GM21367 (cell line): ENCODE measurements at regions not wholly inside any gene's neighbourhood (a gene's known extent, or its start where the extent isn't known, plus 50 kb on each side); places are given as distances from the start of the nearest gene placed in this dataset.

Experiments used
- ATAC-seq: cut with Tn5 transposase; IDR thresholded peaks from one replicate; pipeline ENCODE4 v1.9.1; 2021; ENCODE audit not compliant: unreplicated experiment

DNA sequence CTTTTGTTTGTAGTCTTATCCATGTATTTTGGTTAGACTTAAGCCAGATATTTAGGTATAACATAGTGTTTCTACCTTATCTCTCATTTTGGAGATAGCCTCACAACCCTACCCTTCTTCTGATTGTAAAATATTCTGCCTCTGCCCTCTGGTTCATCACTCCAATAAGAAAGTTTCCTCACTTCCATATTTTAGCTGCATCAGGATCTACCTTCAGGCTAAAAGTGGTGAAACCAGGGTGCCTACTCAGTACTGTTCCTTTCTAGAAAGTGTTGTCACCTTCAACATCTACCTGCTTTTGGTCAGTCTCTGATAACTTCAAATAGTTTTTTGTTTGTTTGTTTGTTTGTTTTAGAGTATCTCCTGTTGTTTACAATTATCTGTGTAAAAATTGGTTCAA is 294.6 kb downstream of the ANXA1 start:
- no peak for ATAC-seq

DNA sequence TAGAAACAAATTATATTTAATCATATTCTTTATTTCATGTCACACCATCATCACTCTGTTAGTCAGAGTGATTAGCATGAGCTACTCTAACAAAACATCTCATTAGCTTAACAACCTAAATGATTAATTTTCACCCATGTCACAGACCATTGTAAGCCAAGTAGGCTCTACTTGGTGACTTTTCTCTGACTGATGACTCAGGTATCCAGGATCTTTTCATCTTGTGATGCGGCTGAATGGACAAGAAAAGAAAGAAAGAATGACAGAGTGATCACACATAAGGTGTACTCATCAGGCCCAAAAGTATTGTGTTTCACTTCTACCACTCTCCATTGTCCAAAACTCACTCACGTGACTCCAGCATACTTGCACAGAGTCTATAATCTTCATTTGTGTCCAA is 299.3 kb downstream of the ANXA1 start:
- no peak for ATAC-seq

DNA sequence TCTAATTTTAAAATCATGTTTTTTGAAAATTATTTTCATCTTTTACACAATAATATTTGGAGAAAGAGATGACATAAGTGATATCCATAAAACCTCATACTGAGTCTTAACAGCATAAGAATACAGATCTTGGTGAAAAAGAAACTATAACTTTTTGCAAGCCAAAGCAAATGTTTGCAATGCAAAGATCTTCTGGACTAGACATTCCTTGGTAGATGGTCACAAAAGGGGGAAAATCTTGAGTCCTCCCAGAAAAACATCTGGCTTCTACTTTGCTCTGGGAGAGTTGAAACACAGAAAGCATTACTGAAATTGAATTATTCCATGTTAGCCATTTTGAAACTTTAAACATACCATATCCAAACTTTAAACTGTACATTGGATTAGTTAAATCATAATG is 308.2 kb downstream of the ANXA1 start:
- no peak for ATAC-seq

DNA sequence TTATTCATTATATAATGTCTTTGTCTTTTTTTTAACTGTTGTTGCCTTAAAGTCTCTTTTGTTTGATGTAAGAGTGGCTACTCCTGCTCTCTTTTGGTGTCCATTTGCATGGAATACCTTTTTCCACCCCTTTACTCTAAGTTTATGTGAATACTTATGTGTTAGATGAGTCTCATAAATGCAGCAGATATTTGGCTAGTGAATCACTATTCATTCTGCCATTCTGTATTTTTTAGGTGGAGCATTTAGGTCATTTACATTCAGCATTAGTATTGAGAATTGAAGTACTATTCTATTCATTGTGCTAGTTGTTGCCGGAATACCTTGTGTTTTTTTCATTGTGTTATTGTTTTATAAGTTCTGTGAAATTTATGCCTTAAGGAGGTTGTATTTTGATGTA is 317.1 kb downstream of the ANXA1 start:
- ATAC-seq: no peak

DNA sequence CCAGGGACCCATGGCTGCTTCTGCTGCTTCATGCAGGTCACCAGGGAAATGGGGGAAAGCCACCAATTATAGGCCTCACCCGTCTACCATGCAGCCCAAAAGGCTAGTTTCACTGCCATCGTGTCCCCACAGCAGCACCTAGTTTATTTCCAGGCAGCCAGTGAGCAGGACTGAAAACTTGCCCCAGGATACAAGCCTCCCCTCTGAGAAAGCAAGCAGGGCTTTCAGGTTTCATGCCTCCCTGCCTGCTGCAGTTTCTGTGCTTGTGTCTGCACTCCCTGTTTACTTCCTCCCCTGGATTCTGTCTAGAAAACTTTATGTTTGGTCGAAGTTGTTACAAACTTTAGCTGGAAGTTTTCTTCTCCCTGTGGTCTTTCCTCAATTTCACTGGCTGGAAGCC is 319.1 kb downstream of the ANXA1 start:
- ATAC-seq: no peak

DNA sequence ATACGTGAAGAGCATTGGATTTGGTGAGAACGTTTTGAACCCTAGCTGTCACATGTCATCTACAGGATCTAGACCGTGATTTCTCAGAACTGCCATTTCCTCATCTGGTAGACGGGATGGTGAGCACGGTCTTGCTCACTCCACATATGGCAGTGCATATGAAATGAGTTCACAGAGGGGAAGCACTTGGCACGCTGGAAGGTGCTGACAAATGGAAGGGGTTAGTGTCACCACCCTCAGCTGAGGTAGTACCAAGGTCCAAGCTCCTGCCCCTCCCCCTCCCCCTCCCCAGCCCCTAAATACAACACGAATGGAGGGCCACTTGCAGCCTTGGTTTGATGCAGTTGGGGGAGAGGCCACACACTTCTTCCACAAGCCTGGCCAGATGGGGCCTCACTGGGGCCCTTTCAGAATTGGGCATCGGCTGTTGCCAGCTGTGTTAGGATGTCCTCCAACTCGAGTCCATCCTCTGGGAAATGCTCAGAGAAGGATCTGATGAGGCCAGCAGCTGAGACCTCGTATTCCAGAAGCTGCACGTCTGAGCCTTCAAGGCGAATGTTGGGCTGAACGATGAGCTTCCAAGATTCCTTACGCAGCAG is 322.4 kb downstream of the ANXA1 start:
- no peak for ATAC-seq

DNA sequence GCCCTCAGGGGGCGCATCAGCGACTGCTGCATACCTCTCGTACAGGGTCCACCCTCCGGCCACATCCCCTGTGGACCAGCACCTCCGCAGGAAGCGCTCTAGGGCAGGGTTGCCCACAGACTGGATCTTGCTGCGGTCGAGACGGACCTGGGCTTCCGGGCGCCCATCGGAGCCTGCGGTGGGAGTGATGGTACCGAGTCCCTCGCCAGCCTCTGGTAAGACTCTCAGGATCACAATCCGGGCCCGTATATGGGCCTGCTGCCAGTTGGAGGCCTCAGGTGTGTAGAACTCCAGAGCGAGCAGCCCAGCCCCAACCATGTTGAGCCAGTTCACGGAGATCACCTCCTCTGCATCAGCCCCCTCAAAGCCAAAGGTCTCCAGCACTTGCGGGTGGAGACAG is 323.0 kb downstream of the ANXA1 start:
- no peak for ATAC-seq

DNA sequence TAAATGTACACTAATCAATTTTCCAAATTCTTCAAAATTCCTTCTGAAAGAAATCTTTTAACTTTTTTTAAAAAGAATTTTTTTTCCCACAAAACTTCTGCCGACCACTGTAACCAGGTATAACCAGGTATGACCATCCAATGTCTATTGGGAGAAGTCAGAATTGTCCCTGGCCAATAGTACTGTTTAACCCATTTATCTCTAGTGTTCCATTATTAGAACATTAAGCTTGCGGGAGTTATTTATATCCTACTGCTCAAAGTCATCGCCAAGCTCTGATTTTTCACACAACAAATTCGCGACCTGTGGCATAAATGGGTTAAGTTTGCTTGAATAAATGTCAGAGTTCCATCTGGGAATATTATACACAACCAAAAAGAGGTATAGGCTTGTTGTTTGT is 343.2 kb downstream of the ANXA1 start:
- no peak for ATAC-seq

DNA sequence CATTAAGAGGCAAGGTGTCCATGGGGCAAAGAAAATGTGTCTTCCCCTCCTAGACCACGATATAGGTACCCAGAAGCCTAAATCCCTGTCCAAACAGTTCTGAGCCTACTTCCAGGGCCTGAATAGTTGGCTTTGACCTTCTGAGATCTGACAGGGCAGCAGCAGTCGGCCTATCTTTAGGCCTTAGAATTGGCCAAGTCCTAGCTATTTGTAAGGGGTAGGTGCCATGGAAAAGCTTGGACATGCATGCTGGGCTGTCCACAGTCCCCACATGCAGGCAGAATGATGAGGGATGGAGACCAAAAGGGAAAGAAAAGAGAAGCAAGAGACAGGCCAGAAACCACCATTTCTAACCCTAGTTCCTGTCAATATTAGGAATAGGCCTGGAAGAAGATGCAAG is 346.1 kb downstream of the ANXA1 start:
- ATAC-seq: no peak

DNA sequence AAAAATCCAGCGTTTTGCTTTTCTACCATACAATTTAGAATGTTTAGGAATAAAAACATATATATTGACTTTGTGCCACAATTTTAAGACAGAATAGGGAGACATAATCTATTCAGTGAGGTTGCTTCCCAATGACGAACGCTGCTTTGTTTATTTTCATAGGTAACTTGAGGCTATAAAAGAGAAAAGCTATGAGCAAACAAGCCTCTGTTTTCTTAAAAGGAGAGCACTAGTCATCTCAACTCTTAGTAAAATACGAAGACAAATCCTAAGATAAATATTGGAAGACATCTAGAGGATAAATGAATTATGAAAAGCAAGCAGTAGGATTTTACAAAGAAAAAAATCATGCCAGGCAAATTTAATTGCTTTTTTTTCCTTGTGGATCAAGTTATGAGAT is 363.6 kb downstream of the ANXA1 start:
- no peak for ATAC-seq

DNA sequence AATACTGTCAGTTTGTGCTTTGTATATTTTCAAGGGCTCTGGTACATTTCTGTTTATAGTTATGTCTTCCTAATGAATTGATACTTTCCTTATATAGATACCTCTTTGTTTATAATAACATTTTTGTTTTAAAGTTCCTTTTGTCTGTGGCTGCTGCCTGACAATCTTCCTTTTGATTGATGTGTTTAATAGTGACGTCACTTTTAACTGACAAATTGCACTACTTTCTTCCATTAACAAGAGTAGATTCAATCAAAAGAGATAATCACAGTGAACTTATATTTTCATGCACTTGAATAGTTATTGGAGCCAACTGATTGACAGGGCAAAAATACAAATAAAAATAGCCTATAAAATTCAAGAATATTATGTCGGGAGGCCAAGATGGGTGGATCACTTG is 371.7 kb downstream of the ANXA1 start:
- no peak for ATAC-seq

DNA sequence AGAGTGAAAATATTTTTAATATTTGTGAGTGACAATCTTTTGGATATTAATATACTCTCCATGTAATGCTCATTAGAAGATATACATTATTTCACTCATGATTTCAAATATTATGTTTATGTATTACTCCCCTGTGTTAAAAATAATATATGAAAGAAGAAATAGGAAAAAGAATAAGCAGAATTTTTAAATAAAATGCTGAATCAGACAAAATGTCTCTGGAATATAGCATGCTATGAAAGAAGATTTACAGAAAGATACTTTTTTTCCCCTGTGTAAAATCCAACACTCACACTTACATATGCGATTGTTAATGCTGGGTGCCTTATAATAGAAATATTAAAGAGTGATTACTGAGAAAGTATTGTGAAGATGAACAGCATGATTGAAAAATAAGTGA is 373.7 kb downstream of the ANXA1 start:
- ATAC-seq: no peak

GRCh38 chr9:73527521-73527920 is 375.9 kb downstream of the ANXA1 start:
- ATAC-seq: no peak

GRCh38 chr9:73528926-73529325 is 377.3 kb downstream of the ANXA1 start:
- no peak for ATAC-seq

DNA sequence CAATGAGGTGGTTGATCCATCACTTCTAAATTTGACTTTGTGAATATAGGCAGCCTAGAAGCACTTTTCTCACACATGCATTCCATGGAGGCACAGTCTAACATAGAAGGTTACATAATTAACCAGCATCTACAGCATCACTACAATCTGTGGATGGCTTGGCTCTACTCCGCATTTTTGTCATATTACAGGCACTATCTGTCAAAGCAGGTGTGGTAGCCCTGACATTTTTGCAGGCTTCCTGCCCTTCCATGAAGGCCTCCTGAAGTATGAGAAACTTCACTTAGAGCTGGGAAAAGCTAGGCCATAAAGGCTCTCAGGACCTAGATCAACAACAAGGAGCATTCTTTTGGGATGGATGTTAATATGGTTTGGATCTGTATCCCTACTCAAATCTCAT is 378.0 kb downstream of the ANXA1 start:
- no peak for ATAC-seq

DNA sequence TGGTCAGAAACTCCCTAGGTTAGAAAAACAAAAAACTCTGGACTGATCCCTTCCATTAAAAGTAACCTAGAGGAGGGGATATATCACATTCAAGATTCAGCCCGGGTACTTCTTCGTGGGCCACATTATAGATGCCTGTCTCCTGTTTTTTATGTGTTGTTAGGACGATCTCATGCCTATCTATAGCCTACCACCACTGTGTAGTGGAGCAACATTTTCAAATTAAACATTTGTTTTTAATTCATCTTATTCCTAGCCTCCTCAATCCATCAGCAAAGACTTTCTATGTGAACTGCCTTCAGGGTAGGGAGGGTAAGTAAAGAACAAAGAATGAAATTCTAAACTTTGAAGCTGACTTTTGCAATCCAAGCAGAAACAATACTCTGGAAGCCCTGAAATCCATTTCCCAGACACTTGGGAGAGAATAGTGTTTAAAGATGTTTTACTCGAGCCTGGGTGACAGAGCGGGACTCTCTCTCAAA is 379.4 kb downstream of the ANXA1 start:
- ATAC-seq: no peak

- ATAC-seq: no peak
Measured at GRCh38 chr9:73531658-73532057, 380.0 kb downstream of the ANXA1 start.

GRCh38 chr9:73532985-73533384 is 381.3 kb downstream of the ANXA1 start:
- no peak for ATAC-seq

GRCh38 chr9:73536403-73536802 is 384.7 kb downstream of the ANXA1 start:
- ATAC-seq: no peak

DNA sequence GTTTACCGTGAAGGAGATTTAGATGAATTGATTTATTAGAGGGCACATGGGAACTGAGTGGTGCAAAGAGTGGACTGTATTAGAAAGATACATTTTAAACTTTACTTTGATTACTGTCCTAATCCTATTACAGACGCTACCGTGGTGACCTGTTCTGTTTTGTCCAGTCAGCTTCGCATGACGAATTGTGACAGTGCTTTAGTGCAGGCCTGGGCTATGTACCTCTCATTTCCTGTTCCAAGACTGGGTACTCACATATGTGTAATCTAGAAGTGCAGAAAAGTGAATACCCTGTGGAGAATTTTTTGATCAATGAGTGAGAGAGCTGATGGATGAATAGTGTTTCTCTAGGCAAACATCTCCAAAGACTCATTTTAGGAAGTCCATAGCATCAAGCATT is 385.9 kb downstream of the ANXA1 start:
- ATAC-seq: no peak

GRCh38 chr9:73539881-73540390 is 388.3 kb downstream of the ANXA1 start:
- ATAC-seq: no peak

DNA sequence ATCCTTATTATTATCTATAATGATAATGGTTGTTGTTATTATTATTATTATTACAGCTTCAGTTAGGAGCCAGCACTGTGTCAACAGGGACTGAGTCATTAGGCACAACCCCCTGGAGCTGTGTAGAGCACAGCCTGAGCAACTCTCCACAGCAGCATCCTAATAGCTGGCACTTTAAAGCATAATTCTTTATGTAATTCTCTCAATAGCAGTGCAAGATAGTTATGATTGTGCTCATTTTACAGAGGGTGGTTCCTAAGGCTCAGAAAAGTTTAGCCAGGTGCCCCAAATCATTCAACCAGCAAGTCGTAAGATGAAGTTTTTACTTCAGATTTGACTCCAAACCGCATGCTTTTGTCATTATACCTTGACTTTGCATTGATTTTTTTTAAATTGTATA is 390.3 kb downstream of the ANXA1 start:
- no peak for ATAC-seq

GRCh38 chr9:73543727-73544126 is 392.1 kb downstream of the ANXA1 start:
- no peak for ATAC-seq
